K562 (cell line): ENCODE measurements at regions not wholly inside any gene's neighbourhood (a gene's known extent, or its start where the extent isn't known, plus 50 kb on each side); places are given as distances from the start of the nearest gene placed in this dataset.

Experiments
- ATAC-seq: fragments of 200-7000 bp; cut with Tn5 transposase; 3 replicates; pipeline ENCODE4 v1.9.1; 2020; ENCODE audit warnings: moderate library complexity
- BruUV-seq: library from RNA; stranded (reverse); fragments of 400-500 nt; replicated peaks from 2 replicates; lab custom pipeline; 2021; lab: Mats Ljungman, UMichigan
- CTCF ChIA-PET: fragments of 300-600 bp; formaldehyde crosslinking; extraction: SDS; loops from one replicate; lab custom pipeline; 2021; ENCODE audit warnings: low intra/inter-chr PET ratio; lab: Yijun Ruan, JAX
- POLR2A ChIA-PET: fragments of 300-600, 350-650 bp; sonication (Branson Sonifier 250); formaldehyde crosslinking; extraction: SDS; loops from one replicate; lab custom pipeline; 2021; ENCODE audit warnings: antibody characterized with exemption, inconsistent platforms; lab: Yijun Ruan, JAX
- DNase-seq, 4 experiments: peaks; one replicate each; pipeline versions ENCODE4 v3.0.0 to v3.0.0-alpha.2; 2011 to 2018; ENCODE audit warnings: low spot score in 3 of 4, mixed read lengths in 3 of 4; ENCODE audit errors: extremely low read depth in 1 of 4
- FAIRE-seq: peaks from 2 replicates; lab custom pipeline; 2011; peaks lifted over from hg19 to GRCh38; lab: Jason Lieb, UNC
- H2AFZ ChIP-seq: 2 replicates; pipeline ENCODE4 v1.6.0; 2011; ENCODE audit warnings: low read depth, low read length, control low read depth, inconsistent platforms
- H3K27ac ChIP-seq: fragments of 200-600 bp; 3 replicates; pipeline ENCODE4 v1.8.0; 2011; ENCODE audit warnings: low read depth, mild to moderate bottlenecking, control low read depth, inconsistent platforms, low read length, moderate library complexity, mixed read lengths; ENCODE audit errors: extremely low read depth
- H3K27me3 ChIP-seq, 2 experiments: fragments of 300-600 bp in 1 of 2; 2 replicates in 1 of 2; 3 replicates in 1 of 2; pipeline versions ENCODE4 v1.6.0 to v1.8.0; 2011; ENCODE audit warnings: inconsistent platforms in 2 of 2, low read length in 2 of 2, mild to moderate bottlenecking in 1 of 2, mixed read lengths in 1 of 2, moderate library complexity in 1 of 2; ENCODE audit not compliant: control insufficient read depth in 2 of 2, insufficient read depth in 2 of 2
- H3K36me3 ChIP-seq: fragments of 300-600 bp; 3 replicates; pipeline ENCODE4 v1.8.0; 2011; ENCODE audit warnings: mild to moderate bottlenecking, low read length, inconsistent platforms; ENCODE audit not compliant: control insufficient read depth, insufficient read depth
- H3K4me1 ChIP-seq, 2 experiments: fragments of 200-600 bp in 1 of 2; replicated peaks in 1 of 2; 2 replicates in 1 of 2; 3 replicates in 1 of 2; pipeline versions ENCODE4 v1.5.1 to v1.8.0; 2011; ENCODE audit warnings: inconsistent platforms in 2 of 2, low read length in 2 of 2, mild to moderate bottlenecking in 1 of 2, mixed read lengths in 1 of 2, moderate library complexity in 1 of 2; ENCODE audit not compliant: control insufficient read depth in 2 of 2, insufficient read depth in 2 of 2
- H3K4me2 ChIP-seq: 2 replicates; pipeline ENCODE4 v1.6.1; 2011; ENCODE audit warnings: low read length, control low read depth, inconsistent platforms, mixed read lengths; ENCODE audit not compliant: insufficient read depth
- H3K4me3 ChIP-seq: fragments of 200-600 bp; sonication (generic), shearing (Covaris generic); 2 replicates; pipeline ENCODE4 v1.5.1; 2016; ENCODE audit warnings: control low read depth, inconsistent platforms
- H3K79me2 ChIP-seq: fragments of 200-600 bp; 3 replicates; pipeline ENCODE4 v1.8.0; 2011; ENCODE audit warnings: low read length, inconsistent platforms; ENCODE audit not compliant: control insufficient read depth, insufficient read depth
- H3K9ac ChIP-seq, 2 experiments: 2 replicates each; pipeline versions ENCODE4 v1.6.0 to v1.6.1; 2011; ENCODE audit warnings: low read depth in 2 of 2, low read length in 2 of 2, control low read depth in 1 of 2, inconsistent platforms in 1 of 2, mild to moderate bottlenecking in 1 of 2, mixed read lengths in 1 of 2; ENCODE audit not compliant: insufficient read depth in 1 of 2
- H3K9me1 ChIP-seq: one replicate; pipeline ENCODE4 v1.6.0; 2011; ENCODE audit warnings: inconsistent platforms, mild to moderate bottlenecking, low read length, moderate library complexity; ENCODE audit not compliant: control insufficient read depth, insufficient read depth
- H3K9me3 ChIP-seq: replicated peaks from 2 replicates; pipeline ENCODE4 v1.5.1; 2011; ENCODE audit warnings: low read depth, low read length, inconsistent platforms; ENCODE audit not compliant: control insufficient read depth, insufficient read depth
- H4K20me1 ChIP-seq: replicated peaks from 2 replicates; pipeline ENCODE4 v1.6.1; 2011; ENCODE audit warnings: low read length, inconsistent platforms, mixed read lengths; ENCODE audit not compliant: control insufficient read depth, insufficient read depth
- BMI1 ChIP-seq: fragments of 150-350 bp; IDR thresholded peaks from 2 replicates; pipeline ENCODE4 v1.6.1; 2014; ENCODE audit warnings: low read length
- KDM1A ChIP-seq, 2 experiments: fragments of 450-650 bp; IDR thresholded peaks; 2 replicates each; pipeline ENCODE4 v1.6.1; 2016; ENCODE audit warnings: mild to moderate bottlenecking in 2 of 2
- KLF13 ChIP-seq: fragments of 450-650 bp; IDR thresholded peaks from 2 replicates; pipeline ENCODE4 v1.6.1; 2016; ENCODE audit warnings: missing genetic modification characterization, low read depth, mild to moderate bottlenecking, missing compliant biosample characterization, moderate library complexity, borderline replicate concordance
- SAP30 ChIP-seq: fragments of 200-600 bp; sonication (generic); IDR thresholded peaks from 2 replicates; pipeline ENCODE4 v1.6.1; 2012; ENCODE audit warnings: borderline replicate concordance, low read depth, mild to moderate bottlenecking, moderate library complexity, low read length, control low read depth, inconsistent platforms; ENCODE audit not compliant: insufficient read depth, poor library complexity, severe bottlenecking
- ZNF407 ChIP-seq: fragments of 450-650 bp; IDR thresholded peaks from 2 replicates; pipeline ENCODE4 v1.6.1; 2016; ENCODE audit warnings: low read depth
- WGBS: fragments of 100-300 bp; shearing (Covaris generic); methylation state at CpG from one replicate; pipeline ENCODE4 v1.1.6; 2016; ENCODE audit warnings: low coverage, mixed read lengths; ENCODE audit not compliant: insufficient coverage; ENCODE audit errors: missing lambda C conversion rate; 5-methylcytosine and 5-hydroxymethylcytosine counted together
- in situ Hi-C: fragments of 300-500 bp; cut with MboI; formaldehyde crosslinking; loops from 4 replicates; pipeline ENCODE4 v1.15.0; 2018; ENCODE audit warnings: inconsistent platforms, mixed read lengths
- intact Hi-C: fragments of 100-400 bp; cut with micrococcal nuclease; formaldehyde crosslinking; loops from 2 replicates; pipeline ENCODE4 v1.14.2; 2022
- TF ChIP-seq, protein P1 (sequence below): sonication (generic); formaldehyde crosslinking; IDR thresholded peaks from 2 replicates; pipeline ENCODE4 v1.8.0; 2023; ENCODE audit warnings: missing genetic modification reagents, mild to moderate bottlenecking, borderline replicate concordance
- TF ChIP-seq, protein P2 (sequence below): IDR thresholded peaks from 2 replicates; pipeline ENCODE4 v1.6.1; 2016; ENCODE audit warnings: missing genetic modification characterization, missing compliant biosample characterization

GRCh38 chr10:7498111-7498510 lies 87.3 kb upstream of the SFMBT2 start:
- Histone ChIP-seq H3K4me2 (no peak overlapping the region), H3K4me3 (no peak overlapping the region), H3K9me3 (no peaks in the 10 kb centered on the region), H3K79me2 (no peaks in the 10 kb centered on the region), H3K4me1 (no peaks in the 10 kb centered on the region), H3K27ac (no peak overlapping the region), H2AFZ (no peak overlapping the region), H4K20me1 (no peaks in the 10 kb centered on the region), H3K27me3 (peaks cover 11 to 35% of the 10 kb centered on the region in 2 experiments), H3K9me1 (no peaks in the 10 kb centered on the region), H3K36me3 (no peaks in the 10 kb centered on the region), H3K9ac (no peak overlapping the region)
- ChIA-PET POLR2A (no interaction called here), CTCF (no interaction called here)
- intact Hi-C loops (no loop called here), in situ Hi-C loops (no loop called here)
- BruUV-seq, result no TSS peak
- no peak for DNase-seq
- 3% methylated on average over 5 of the region's 5 CpGs for WGBS
- ATAC-seq, result no peak
- FAIRE-seq, result no peak
- TF ChIP-seq BMI1 (no peak), ZNF407 (no peak), KDM1A (IDR thresholded peaks at IDR 0.05) (no peak), SAP30 (no peak), KLF13 (tag) (no peak)
- TF ChIP-seq, protein P1, sequence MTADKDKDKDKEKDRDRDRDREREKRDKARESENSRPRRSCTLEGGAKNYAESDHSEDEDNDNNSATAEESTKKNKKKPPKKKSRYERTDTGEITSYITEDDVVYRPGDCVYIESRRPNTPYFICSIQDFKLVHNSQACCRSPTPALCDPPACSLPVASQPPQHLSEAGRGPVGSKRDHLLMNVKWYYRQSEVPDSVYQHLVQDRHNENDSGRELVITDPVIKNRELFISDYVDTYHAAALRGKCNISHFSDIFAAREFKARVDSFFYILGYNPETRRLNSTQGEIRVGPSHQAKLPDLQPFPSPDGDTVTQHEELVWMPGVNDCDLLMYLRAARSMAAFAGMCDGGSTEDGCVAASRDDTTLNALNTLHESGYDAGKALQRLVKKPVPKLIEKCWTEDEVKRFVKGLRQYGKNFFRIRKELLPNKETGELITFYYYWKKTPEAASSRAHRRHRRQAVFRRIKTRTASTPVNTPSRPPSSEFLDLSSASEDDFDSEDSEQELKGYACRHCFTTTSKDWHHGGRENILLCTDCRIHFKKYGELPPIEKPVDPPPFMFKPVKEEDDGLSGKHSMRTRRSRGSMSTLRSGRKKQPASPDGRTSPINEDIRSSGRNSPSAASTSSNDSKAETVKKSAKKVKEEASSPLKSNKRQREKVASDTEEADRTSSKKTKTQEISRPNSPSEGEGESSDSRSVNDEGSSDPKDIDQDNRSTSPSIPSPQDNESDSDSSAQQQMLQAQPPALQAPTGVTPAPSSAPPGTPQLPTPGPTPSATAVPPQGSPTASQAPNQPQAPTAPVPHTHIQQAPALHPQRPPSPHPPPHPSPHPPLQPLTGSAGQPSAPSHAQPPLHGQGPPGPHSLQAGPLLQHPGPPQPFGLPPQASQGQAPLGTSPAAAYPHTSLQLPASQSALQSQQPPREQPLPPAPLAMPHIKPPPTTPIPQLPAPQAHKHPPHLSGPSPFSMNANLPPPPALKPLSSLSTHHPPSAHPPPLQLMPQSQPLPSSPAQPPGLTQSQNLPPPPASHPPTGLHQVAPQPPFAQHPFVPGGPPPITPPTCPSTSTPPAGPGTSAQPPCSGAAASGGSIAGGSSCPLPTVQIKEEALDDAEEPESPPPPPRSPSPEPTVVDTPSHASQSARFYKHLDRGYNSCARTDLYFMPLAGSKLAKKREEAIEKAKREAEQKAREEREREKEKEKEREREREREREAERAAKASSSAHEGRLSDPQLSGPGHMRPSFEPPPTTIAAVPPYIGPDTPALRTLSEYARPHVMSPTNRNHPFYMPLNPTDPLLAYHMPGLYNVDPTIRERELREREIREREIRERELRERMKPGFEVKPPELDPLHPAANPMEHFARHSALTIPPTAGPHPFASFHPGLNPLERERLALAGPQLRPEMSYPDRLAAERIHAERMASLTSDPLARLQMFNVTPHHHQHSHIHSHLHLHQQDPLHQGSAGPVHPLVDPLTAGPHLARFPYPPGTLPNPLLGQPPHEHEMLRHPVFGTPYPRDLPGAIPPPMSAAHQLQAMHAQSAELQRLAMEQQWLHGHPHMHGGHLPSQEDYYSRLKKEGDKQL, result no peak
- TF ChIP-seq, protein P2, sequence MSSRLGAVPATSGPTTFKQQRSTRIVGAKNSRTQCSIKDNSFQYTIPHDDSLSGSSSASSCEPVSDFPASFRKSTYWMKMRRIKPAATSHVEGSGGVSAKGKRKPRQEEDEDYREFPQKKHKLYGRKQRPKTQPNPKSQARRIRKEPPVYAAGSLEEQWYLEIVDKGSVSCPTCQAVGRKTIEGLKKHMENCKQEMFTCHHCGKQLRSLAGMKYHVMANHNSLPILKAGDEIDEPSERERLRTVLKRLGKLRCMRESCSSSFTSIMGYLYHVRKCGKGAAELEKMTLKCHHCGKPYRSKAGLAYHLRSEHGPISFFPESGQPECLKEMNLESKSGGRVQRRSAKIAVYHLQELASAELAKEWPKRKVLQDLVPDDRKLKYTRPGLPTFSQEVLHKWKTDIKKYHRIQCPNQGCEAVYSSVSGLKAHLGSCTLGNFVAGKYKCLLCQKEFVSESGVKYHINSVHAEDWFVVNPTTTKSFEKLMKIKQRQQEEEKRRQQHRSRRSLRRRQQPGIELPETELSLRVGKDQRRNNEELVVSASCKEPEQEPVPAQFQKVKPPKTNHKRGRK (tag), result no peak
